ENCODE measurements at regions not wholly inside any gene's neighbourhood (a gene's known extent, or its start where the extent isn't known, plus 50 kb on each side); places are given as distances from the start of the nearest gene placed in this dataset.
"Not testable (repeated sequence)": the region's sequence is repeated elsewhere in the genome, so short reads cannot be mapped to it uniquely, and the experiment has no call there.

- Mint-ChIP-seq H3K4me3 (no peak overlapping the region), H3K36me3 (no peaks in the 10 kb centered on the region), H3K9me3 (peaks cover 8 to 27% of the 10 kb centered on the region in 2 donors), H3K27me3 (no peaks in the 10 kb centered on the region), H3K4me1 (no peaks in the 10 kb centered on the region), H3K27ac (no peak overlapping the region)
- no peak for DNase-seq
- no peak for ATAC-seq (replicated peaks)
Observed at GRCh38 chr2:116160657-116161056, 1653.8 kb upstream of the DDX18 start.

DNA sequence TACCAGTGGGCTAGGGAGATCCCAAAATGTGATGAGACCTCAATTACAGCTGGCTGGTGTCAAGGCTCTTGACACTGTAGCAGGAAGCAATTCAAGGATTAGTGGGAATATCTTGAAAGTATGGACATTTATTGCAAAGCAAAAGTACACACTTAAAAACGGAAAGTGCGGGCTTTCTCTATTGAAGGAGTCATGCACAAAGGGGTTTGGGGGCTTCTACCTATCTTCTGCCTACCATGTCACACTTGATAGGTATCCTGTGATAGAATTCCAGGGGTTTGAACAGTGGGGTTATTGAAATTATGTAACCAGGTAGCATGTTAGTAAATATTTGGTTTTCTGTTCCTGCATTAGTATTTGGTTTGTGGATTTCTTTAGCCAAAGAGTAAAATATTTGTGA is 1652.1 kb upstream of the DDX18 start:
- ATAC-seq (replicated peaks) (no peak), DNase-seq (no peak)
- no peak overlapping the region for H3K27ac Mint-ChIP-seq
- H3K4me3 Mint-ChIP-seq, result no peak overlapping the region
- peaks cover 8 to 22% of the 10 kb centered on the region in 2 donors for H3K9me3 Mint-ChIP-seq
- H3K36me3 Mint-ChIP-seq, result no peaks in the 10 kb centered on the region
- no peaks in the 10 kb centered on the region for H3K27me3 Mint-ChIP-seq
- no peaks in the 10 kb centered on the region for H3K4me1 Mint-ChIP-seq

DNA sequence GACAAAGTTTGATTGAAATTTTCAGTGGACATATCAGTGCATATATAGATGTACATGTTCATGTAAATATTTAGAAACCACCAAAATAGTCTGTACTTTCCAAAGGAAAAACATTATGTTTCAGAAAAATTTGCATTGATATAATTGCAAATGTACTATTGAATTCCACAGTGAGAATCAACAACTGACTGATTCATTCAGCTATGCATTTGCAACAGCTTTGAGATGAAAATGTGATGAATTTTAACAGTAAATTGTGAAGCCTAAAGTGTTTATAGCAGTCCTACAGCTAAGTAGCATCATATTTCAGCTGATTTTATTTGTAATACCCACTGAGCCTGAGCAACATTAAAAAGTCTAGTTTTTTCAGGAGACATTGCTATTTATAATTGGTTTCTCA is 1647.4 kb upstream of the DDX18 start:
- DNase-seq, result no peak
- Mint-ChIP-seq H3K36me3 (no peaks in the 10 kb centered on the region), H3K4me1 (no peaks in the 10 kb centered on the region), H3K27me3 (no peaks in the 10 kb centered on the region), H3K27ac (no peak overlapping the region), H3K4me3 (no peak overlapping the region), H3K9me3 (peaks cover 14 to 20% of the 10 kb centered on the region in 2 donors)
- ATAC-seq (replicated peaks), result no peak

DNA sequence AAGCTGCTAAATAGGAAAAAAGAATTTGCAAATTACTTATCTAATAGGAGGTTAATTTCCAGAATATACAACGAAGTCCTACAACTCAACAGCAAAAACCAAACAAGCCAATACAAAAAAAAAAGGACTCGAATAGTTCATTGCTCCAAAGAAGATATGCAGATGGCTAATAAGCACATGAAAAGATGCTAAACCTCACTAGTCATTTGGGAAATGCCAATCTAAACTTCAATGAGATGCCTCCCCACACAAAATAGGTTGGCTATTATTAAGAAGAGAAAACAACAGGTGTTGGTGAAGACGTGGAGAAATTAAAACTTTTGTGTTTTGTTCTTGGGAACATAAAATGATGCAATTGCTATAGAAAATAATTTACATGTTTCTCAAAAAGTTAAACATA is 1634.4 kb upstream of the DDX18 start:
- Mint-ChIP-seq H3K27me3 (no peaks in the 10 kb centered on the region), H3K36me3 (no peaks in the 10 kb centered on the region), H3K9me3 (peaks cover 6 to 9% of the 10 kb centered on the region in 2 donors)

DNA sequence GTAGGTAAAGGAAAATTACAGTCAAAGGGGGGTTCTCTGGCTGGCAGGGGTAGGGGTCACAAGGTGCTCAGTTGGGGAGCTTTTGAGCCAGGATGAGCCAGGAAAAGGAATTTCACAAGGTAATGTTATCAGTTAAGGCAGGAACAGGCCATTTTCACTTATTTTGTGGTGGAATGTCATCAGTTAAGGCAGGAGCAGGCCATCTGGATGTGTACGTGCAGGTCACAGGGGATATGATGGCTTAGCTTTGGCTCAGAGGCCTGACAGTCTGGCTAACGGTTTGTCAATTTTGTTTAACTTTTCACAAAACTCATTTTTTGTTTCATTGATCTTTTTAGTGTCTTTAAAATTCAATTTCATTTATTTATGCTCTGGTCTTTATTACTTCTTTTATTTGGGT is 1623.8 kb upstream of the DDX18 start:
- ATAC-seq (replicated peaks); H3K27me3 Mint-ChIP-seq; DNase-seq; H3K4me3 Mint-ChIP-seq; H3K36me3 Mint-ChIP-seq; H3K27ac Mint-ChIP-seq; H3K4me1 Mint-ChIP-seq: not testable (repeated sequence)
- H3K9me3 Mint-ChIP-seq, result peaks cover 27 to 28% of the 10 kb centered on the region in 2 donors

More for the DNA sequence above, 1634.4 kb upstream of the DDX18 start:
- DNase-seq, result no peak
- no peaks in the 10 kb centered on the region for H3K4me1 Mint-ChIP-seq
- no peak overlapping the region for H3K27ac Mint-ChIP-seq
- no peak overlapping the region for H3K4me3 Mint-ChIP-seq
- no peak for ATAC-seq (replicated peaks)

DNA sequence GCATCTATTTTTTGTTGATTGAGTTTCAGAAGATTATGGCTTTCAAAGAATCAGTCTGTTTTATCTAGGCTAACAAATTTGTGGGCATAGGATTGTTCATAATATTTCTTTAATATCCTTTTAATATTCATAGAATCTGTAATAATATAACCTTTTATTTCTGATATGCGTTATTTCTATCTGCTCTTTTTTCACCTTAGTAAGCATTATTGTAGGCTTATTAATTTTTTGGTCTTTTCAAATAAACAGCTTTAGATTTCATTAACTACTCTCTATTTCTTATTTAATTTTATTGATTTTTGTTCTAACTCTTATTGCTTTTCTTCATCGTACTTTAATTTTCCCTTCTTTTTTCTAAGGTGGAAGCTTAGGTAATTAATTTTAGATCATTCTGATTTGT is 1614.4 kb upstream of the DDX18 start:
- no peaks in the 10 kb centered on the region for H3K36me3 Mint-ChIP-seq
- peaks cover 4 to 15% of the 10 kb centered on the region in 2 donors for H3K9me3 Mint-ChIP-seq
- H3K4me3 Mint-ChIP-seq, result no peak overlapping the region
- no peak for ATAC-seq (replicated peaks)
- no peaks in the 10 kb centered on the region for H3K4me1 Mint-ChIP-seq
- H3K27ac Mint-ChIP-seq, result no peak overlapping the region
- DNase-seq, result no peak
- no peaks in the 10 kb centered on the region for H3K27me3 Mint-ChIP-seq

GRCh38 chr2:116211719-116212118 is 1602.8 kb upstream of the DDX18 start:
- no peak for DNase-seq
- Mint-ChIP-seq H3K4me3 (no peak overlapping the region), H3K9me3 (peaks cover 0 to 1% of the 10 kb centered on the region in 2 donors), H3K27ac (no peak overlapping the region), H3K36me3 (no peaks in the 10 kb centered on the region), H3K4me1 (no peaks in the 10 kb centered on the region), H3K27me3 (no peaks in the 10 kb centered on the region)
- no peak for ATAC-seq (replicated peaks)

GRCh38 chr2:116222793-116223192 is 1591.7 kb upstream of the DDX18 start:
- DNase-seq (no peak), ATAC-seq (replicated peaks) (no peak)
- no peaks in the 10 kb centered on the region for H3K4me1 Mint-ChIP-seq
- H3K36me3 Mint-ChIP-seq, result no peaks in the 10 kb centered on the region
- H3K9me3 Mint-ChIP-seq, result peaks cover 8% of the 10 kb centered on the region in 2 donors
- no peak overlapping the region for H3K27ac Mint-ChIP-seq
- no peak overlapping the region for H3K4me3 Mint-ChIP-seq
- H3K27me3 Mint-ChIP-seq, result no peaks in the 10 kb centered on the region

DNA sequence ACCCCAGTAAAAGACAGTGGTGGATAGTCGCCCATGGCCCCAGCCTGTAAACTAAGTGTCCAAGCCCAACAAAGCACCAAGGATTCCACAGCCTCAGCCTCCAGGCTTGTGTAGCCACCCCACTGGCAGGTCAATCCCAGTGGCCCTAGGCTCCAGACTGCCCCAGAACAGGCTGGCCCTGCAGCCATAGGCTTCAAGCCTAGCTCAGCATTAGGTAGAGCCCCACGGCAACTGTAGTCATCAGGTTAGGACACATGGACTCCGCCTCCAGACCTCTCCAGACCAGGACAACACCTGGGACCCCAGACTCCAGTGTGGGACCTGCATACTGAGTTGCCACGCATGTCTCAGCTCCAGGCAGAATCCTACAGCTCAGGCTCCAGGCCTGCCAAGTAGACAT is 1590.6 kb upstream of the DDX18 start:
- ATAC-seq (replicated peaks) (peak in 1 of 2 donors; percentile 29), DNase-seq (no peak)
- Mint-ChIP-seq H3K9me3 (peaks cover 12 to 13% of the 10 kb centered on the region in 2 donors), H3K4me3 (no peak overlapping the region), H3K27ac (no peak overlapping the region), H3K4me1 (no peaks in the 10 kb centered on the region), H3K27me3 (no peaks in the 10 kb centered on the region), H3K36me3 (no peaks in the 10 kb centered on the region)

DNA sequence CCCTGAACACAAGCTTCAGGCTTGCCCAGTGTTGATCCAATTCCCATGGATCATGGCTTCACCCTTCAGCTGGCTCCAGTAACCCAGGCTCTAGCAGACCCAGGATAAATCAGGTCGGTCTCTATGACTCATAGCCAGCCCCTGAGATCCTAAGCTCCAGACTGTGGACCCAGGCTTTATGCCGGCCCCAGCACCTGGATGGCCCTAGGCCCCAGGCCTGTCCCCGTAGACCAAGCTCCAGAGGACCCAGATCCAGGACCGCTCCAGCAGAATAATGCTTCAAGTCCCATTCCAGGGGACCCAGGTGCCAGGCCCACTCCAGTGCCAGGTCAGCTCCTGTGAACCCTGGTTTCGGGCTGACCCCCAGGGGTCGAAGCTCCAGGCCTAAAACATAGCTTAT is 1589.9 kb upstream of the DDX18 start:
- no peaks in the 10 kb centered on the region for H3K36me3 Mint-ChIP-seq
- no peak overlapping the region for H3K27ac Mint-ChIP-seq
- H3K27me3 Mint-ChIP-seq, result no peaks in the 10 kb centered on the region
- peaks cover 12 to 16% of the 10 kb centered on the region in 2 donors for H3K9me3 Mint-ChIP-seq
- H3K4me1 Mint-ChIP-seq, result no peaks in the 10 kb centered on the region
- ATAC-seq (replicated peaks) (peak in 1 of 2 donors; percentile 19), DNase-seq (no peak)
- H3K4me3 Mint-ChIP-seq, result no peak overlapping the region

DNA sequence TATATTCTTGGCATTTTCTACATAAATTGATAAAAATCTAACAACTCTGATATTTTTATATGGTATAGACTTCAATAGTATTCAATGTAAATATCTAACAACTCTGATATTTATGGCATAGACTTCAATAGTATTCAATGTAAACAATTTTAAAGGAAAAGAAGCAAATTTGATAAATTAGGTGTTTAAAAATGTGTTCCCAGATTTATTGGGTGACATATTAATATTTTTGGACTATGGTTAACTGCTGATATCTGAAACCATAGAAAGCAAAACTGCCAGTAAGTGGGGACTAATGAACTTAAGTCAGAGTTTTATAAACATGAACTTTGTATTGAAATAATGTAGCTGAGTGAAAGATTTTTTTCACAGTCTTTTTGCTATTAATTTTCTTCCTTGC is 1576.0 kb upstream of the DDX18 start:
- no peaks in the 10 kb centered on the region for H3K27me3 Mint-ChIP-seq

DNA sequence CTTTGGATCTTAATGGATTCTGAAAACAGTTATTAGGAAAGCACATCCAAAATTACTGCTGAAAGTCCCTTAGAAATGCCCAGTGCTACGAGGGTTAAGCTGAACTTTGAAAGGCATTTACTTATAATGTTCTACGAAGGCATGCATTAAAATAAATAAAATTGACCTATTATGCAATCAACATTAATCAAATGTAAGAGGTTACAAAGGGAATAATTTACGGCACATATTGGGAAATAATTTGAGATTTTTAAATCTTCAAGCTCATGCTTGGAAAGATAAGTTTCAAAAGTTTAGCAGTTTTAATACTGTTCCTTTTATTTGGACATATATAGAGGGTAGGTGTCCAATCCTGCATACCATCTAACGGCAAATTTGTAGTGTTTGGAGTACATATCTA is 1564.1 kb upstream of the DDX18 start:
- no peak overlapping the region for H3K27ac Mint-ChIP-seq
- ATAC-seq (replicated peaks) (no peak), DNase-seq (no peak)
- H3K36me3 Mint-ChIP-seq, result no peaks in the 10 kb centered on the region
- H3K9me3 Mint-ChIP-seq, result peaks cover 10 to 17% of the 10 kb centered on the region in 2 donors
- no peak overlapping the region for H3K4me3 Mint-ChIP-seq
- no peaks in the 10 kb centered on the region for H3K27me3 Mint-ChIP-seq
- no peaks in the 10 kb centered on the region for H3K4me1 Mint-ChIP-seq

More for the DNA sequence above, 1576.0 kb upstream of the DDX18 start:
- Mint-ChIP-seq H3K4me3 (no peak overlapping the region), H3K4me1 (no peaks in the 10 kb centered on the region), H3K9me3 (peaks cover 6 to 10% of the 10 kb centered on the region in 2 donors), H3K27ac (no peak overlapping the region), H3K36me3 (no peaks in the 10 kb centered on the region)
- ATAC-seq (replicated peaks) (no peak), DNase-seq (no peak)

DNA sequence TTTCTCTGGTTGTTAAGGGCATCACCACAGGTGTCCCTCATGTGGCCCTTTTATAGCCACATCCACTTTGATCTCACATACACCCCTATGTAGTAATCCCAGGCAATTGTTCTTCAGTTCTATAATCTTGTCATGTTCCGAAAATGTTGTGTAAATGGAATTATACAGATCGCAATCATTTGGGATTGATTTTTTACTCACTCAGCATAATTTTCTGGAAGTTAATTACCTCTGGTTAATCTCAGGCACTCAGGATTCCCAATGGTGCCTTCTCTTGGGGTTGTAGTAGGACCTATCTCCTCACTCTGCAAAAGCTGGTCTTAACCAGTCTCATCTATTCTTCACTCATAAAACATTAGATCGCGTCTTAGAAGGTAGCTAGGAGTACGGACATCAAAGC is 1549.6 kb upstream of the DDX18 start:
- Mint-ChIP-seq H3K4me1 (no peaks in the 10 kb centered on the region), H3K4me3 (no peak overlapping the region), H3K9me3 (peaks cover 6 to 18% of the 10 kb centered on the region in 2 donors), H3K27ac (no peak overlapping the region), H3K27me3 (no peaks in the 10 kb centered on the region), H3K36me3 (no peaks in the 10 kb centered on the region)
- ATAC-seq (replicated peaks) (no peak), DNase-seq (no peak)

DNA sequence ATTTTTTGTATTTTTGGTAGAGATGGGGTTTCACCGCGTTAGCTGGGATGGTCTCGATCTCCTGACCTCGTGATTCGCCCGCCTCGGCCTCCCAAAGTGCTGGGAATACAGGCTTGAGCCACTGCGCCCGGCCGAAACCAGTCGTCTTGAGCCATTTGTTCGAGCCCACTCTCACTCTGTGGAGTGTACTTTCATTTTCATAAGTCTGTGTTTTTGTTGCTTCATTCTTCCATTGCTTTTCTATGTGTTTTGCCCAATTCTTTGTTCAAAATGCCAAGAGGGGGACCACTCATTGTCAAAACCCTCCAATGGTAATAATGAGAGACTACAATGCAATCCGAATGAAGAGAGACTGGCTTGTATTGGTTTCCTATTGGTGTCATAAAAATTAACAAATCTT is 1545.5 kb upstream of the DDX18 start:
- Mint-ChIP-seq H3K27ac (no peak overlapping the region), H3K4me1 (no peaks in the 10 kb centered on the region), H3K4me3 (no peak overlapping the region), H3K27me3 (no peaks in the 10 kb centered on the region), H3K36me3 (no peaks in the 10 kb centered on the region), H3K9me3 (peaks cover 0 to 6% of the 10 kb centered on the region in 2 donors)
- ATAC-seq (replicated peaks) (no peak), DNase-seq (no peak)

DNA sequence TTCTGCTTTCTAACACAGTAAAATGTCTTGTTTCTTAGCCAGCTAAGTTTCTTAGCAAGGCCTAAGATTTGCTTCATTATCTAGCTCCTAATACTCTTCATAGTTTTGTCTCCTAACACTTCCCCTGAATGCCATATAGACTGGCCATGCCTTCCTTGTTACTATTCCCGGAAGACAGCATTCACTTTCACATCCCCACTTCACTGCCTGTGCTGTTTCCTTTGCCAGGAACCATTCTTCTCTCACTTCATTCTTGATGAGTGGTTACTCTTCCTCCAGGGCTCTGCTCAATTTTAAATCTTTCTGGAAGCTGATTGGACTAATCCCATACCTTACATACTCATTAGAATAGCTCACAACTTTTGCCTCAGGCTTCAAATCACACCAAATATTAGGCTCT is 1510.2 kb upstream of the DDX18 start:
- ATAC-seq (replicated peaks) (no peak), DNase-seq (no peak)
- H3K36me3 Mint-ChIP-seq, result no peaks in the 10 kb centered on the region
- H3K9me3 Mint-ChIP-seq, result peaks cover 0 to 3% of the 10 kb centered on the region in 2 donors
- no peaks in the 10 kb centered on the region for H3K27me3 Mint-ChIP-seq
- no peak overlapping the region for H3K27ac Mint-ChIP-seq
- no peaks in the 10 kb centered on the region for H3K4me1 Mint-ChIP-seq
- no peak overlapping the region for H3K4me3 Mint-ChIP-seq

DNA sequence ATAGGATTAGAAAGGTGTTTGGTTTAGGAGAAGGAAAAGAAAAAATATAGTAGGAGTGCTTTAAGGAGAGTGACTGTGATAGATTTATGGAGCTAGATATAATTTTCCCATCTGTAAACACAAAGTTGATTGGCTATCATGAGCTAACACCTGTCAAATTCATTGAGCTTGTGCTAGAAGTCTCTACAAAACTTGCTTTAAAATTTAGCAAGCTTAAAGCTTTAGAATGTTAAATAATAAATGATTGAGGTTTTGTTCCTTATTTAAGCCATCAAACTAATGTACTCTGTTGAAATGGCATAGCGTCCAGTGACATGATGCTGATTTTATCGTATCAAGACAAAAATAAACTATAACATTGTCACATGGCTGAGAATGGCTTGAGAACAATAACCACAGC is 1497.4 kb upstream of the DDX18 start:
- Mint-ChIP-seq H3K9me3 (no peaks in the 10 kb centered on the region), H3K36me3 (no peaks in the 10 kb centered on the region), H3K27me3 (no peaks in the 10 kb centered on the region), H3K27ac (no peak overlapping the region), H3K4me1 (no peaks in the 10 kb centered on the region), H3K4me3 (no peak overlapping the region)
- no peak for ATAC-seq (replicated peaks)
- DNase-seq, result no peak

Measured in stimulated activated naive B cell treated with anti-CD40 and anti-IgM and Interleukin-4, amounts not matched to agents 10 μg/mL and 1 μg/mL and 100 μg/mL, for 72 hours (primary cell).